ENCODE measurements at regions not wholly inside any gene's neighbourhood (a gene's known extent, or its start where the extent isn't known, plus 50 kb on each side); places are given as distances from the start of the nearest gene placed in this dataset.

DNA sequence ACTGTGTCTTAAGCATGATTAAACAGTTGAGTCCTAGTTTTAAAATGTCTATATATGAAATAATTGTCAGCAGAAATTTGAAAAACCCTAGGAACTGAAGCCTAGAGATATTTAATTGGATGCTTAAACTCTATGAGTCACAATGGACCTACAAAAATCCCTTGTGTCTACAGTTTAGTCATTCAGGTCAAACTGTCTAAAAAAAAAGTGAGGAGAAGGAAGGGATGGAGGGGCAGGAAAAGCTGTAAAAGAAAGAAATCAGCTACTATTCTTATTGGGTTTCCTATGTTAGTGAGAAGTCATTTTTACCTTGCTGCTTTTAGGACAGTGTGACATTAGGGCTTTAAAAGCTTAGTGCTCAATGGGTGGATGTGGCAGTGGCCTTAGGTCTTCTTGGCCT lies 406.1 kb upstream of the FZD8 start:
- no peaks in the 10 kb centered on the region for H3K27me3 ChIP-seq (ENCODE audit: control insufficient read depth, insufficient read depth, low read length)
- no peaks in the 10 kb centered on the region for H3K36me3 ChIP-seq (ENCODE audit: control insufficient read depth, insufficient read depth, low read length)
- no peak overlapping the region for H3K27ac ChIP-seq (ENCODE audit: low read depth, low read length)
- no peak overlapping the region for H3K4me3 ChIP-seq (ENCODE audit: low read depth, low read length)
- H3K9ac ChIP-seq (ENCODE audit: low read length): no peak overlapping the region
- H3K9me3 ChIP-seq (ENCODE audit: control insufficient read depth, insufficient read depth, low read depth, low read length): no peaks in the 10 kb centered on the region
- H3K4me1 ChIP-seq (ENCODE audit: control insufficient read depth, insufficient read depth, low read length): no peaks in the 10 kb centered on the region

- H3K36me3 ChIP-seq (ENCODE audit: control insufficient read depth, insufficient read depth, low read length): no peaks in the 10 kb centered on the region
- no peak overlapping the region for H3K9ac ChIP-seq (ENCODE audit: low read length)
- H3K4me3 ChIP-seq (ENCODE audit: low read depth, low read length): no peak overlapping the region
- H3K27me3 ChIP-seq (ENCODE audit: control insufficient read depth, insufficient read depth, low read length): no peaks in the 10 kb centered on the region
- H3K9me3 ChIP-seq (ENCODE audit: control insufficient read depth, insufficient read depth, low read depth, low read length): no peaks in the 10 kb centered on the region
- no peaks in the 10 kb centered on the region for H3K4me1 ChIP-seq (ENCODE audit: control insufficient read depth, insufficient read depth, low read length)
- no peak overlapping the region for H3K27ac ChIP-seq (ENCODE audit: low read depth, low read length)
These were observed 400.0 kb upstream of the FZD8 start for GRCh38 chr10:36042135-36042534.

- no peaks in the 10 kb centered on the region for H3K9me3 ChIP-seq (ENCODE audit: control insufficient read depth, insufficient read depth, low read depth, low read length)
- H3K4me3 ChIP-seq (ENCODE audit: low read depth, low read length): no peak overlapping the region
- no peaks in the 10 kb centered on the region for H3K4me1 ChIP-seq (ENCODE audit: control insufficient read depth, insufficient read depth, low read length)
- no peaks in the 10 kb centered on the region for H3K27me3 ChIP-seq (ENCODE audit: control insufficient read depth, insufficient read depth, low read length)
- no peaks in the 10 kb centered on the region for H3K36me3 ChIP-seq (ENCODE audit: control insufficient read depth, insufficient read depth, low read length)
- no peak overlapping the region for H3K9ac ChIP-seq (ENCODE audit: low read length)
- H3K27ac ChIP-seq (ENCODE audit: low read depth, low read length): no peak overlapping the region
These were observed 396.3 kb upstream of the FZD8 start for GRCh38 chr10:36038316-36038955.

- Histone ChIP-seq H3K36me3 (ENCODE audit: control insufficient read depth, insufficient read depth, low read length) (no peaks in the 10 kb centered on the region), H3K4me1 (ENCODE audit: control insufficient read depth, insufficient read depth, low read length) (no peaks in the 10 kb centered on the region), H3K9ac (ENCODE audit: low read length) (no peak overlapping the region), H3K4me3 (ENCODE audit: low read depth, low read length) (no peak overlapping the region), H3K27ac (ENCODE audit: low read depth, low read length) (no peak overlapping the region), H3K27me3 (ENCODE audit: control insufficient read depth, insufficient read depth, low read length) (no peaks in the 10 kb centered on the region; the same call in 1 of the 2 replicates), H3K9me3 (ENCODE audit: control insufficient read depth, insufficient read depth, low read depth, low read length) (no peaks in the 10 kb centered on the region)
These were observed 394.0 kb upstream of the FZD8 start for GRCh38 chr10:36036137-36036536.

GRCh38 chr10:36033808-36034207 lies 391.7 kb upstream of the FZD8 start:
- Histone ChIP-seq H3K27me3 (ENCODE audit: control insufficient read depth, insufficient read depth, low read length) (no peaks in the 10 kb centered on the region; the same call in 1 of the 2 replicates), H3K4me3 (ENCODE audit: low read depth, low read length) (no peak overlapping the region), H3K9me3 (ENCODE audit: control insufficient read depth, insufficient read depth, low read depth, low read length) (no peaks in the 10 kb centered on the region), H3K36me3 (ENCODE audit: control insufficient read depth, insufficient read depth, low read length) (no peaks in the 10 kb centered on the region), H3K27ac (ENCODE audit: low read depth, low read length) (no peak overlapping the region), H3K4me1 (ENCODE audit: control insufficient read depth, insufficient read depth, low read length) (no peaks in the 10 kb centered on the region), H3K9ac (ENCODE audit: low read length) (no peak overlapping the region)

DNA sequence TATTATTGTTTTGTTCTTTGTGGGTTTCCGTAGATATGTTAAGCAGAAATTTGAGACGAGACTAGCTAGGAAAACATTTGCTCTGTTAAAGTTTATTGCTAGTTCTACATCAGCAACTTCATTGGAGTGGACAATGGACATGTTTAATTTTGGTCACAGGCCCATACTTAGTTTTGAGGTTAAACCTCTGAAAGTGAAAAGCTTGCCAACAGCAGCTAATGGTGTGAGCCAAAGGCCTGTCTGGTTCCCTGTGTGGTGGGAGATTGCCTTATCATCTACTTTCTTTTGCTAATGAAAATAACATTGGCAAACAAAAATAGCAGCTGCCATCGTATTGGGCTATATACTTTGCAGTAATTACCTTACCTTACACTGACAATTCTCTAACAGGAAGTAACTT lies 388.4 kb upstream of the FZD8 start:
- Histone ChIP-seq H3K9ac (ENCODE audit: low read length) (no peak overlapping the region), H3K36me3 (ENCODE audit: control insufficient read depth, insufficient read depth, low read length) (no peaks in the 10 kb centered on the region), H3K4me3 (ENCODE audit: low read depth, low read length) (no peak overlapping the region), H3K9me3 (ENCODE audit: control insufficient read depth, insufficient read depth, low read depth, low read length) (no peaks in the 10 kb centered on the region), H3K27me3 (ENCODE audit: control insufficient read depth, insufficient read depth, low read length) (no peaks in the 10 kb centered on the region; the same call in 1 of the 2 replicates), H3K27ac (ENCODE audit: low read depth, low read length) (no peak overlapping the region), H3K4me1 (ENCODE audit: control insufficient read depth, insufficient read depth, low read length) (no peaks in the 10 kb centered on the region)

GRCh38 chr10:36026656-36027390 lies 384.7 kb upstream of the FZD8 start:
- no peak overlapping the region for H3K9ac ChIP-seq (ENCODE audit: low read length)
- no peak overlapping the region for H3K4me3 ChIP-seq (ENCODE audit: low read depth, low read length)
- H3K9me3 ChIP-seq (ENCODE audit: control insufficient read depth, insufficient read depth, low read depth, low read length): no peaks in the 10 kb centered on the region
- H3K36me3 ChIP-seq (ENCODE audit: control insufficient read depth, insufficient read depth, low read length): no peaks in the 10 kb centered on the region
- no peak overlapping the region for H3K27ac ChIP-seq (ENCODE audit: low read depth, low read length)
- H3K27me3 ChIP-seq (ENCODE audit: control insufficient read depth, insufficient read depth, low read length): no peaks in the 10 kb centered on the region
- no peaks in the 10 kb centered on the region; the same call in 1 of the 2 replicates for H3K4me1 ChIP-seq (ENCODE audit: control insufficient read depth, insufficient read depth, low read length)

DNA sequence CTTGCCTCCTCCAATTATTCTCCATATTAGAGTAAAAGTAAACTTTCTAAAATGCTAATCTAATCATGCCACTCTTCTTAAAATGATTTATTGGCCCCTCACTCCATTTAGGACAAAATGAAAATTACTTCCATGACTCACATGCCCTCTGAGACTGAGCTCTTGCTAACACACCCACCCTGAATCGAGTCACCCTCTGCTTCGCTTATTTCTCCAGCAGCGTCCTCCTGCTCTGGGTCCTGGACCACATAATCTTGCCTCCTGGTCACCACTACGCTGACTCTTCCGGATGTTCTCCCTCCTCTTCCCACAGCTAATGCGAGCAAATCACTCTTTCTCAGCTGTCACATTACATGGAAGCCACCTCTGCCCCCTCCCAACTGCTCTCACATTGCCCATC lies 384.0 kb upstream of the FZD8 start:
- Histone ChIP-seq H3K9ac (ENCODE audit: low read length) (no peak overlapping the region), H3K4me1 (ENCODE audit: control insufficient read depth, insufficient read depth, low read length) (no peaks in the 10 kb centered on the region; the same call in 1 of the 2 replicates), H3K36me3 (ENCODE audit: control insufficient read depth, insufficient read depth, low read length) (no peaks in the 10 kb centered on the region), H3K4me3 (ENCODE audit: low read depth, low read length) (no peak overlapping the region), H3K9me3 (ENCODE audit: control insufficient read depth, insufficient read depth, low read depth, low read length) (no peaks in the 10 kb centered on the region), H3K27ac (ENCODE audit: low read depth, low read length) (no peak overlapping the region), H3K27me3 (ENCODE audit: control insufficient read depth, insufficient read depth, low read length) (no peaks in the 10 kb centered on the region)

GRCh38 chr10:36023939-36024338 lies 381.8 kb upstream of the FZD8 start:
- Histone ChIP-seq H3K4me3 (ENCODE audit: low read depth, low read length) (no peak overlapping the region), H3K4me1 (ENCODE audit: control insufficient read depth, insufficient read depth, low read length) (peaks cover 3% of the 10 kb centered on the region; the same call in 1 of the 2 replicates), H3K9me3 (ENCODE audit: control insufficient read depth, insufficient read depth, low read depth, low read length) (no peaks in the 10 kb centered on the region), H3K27ac (ENCODE audit: low read depth, low read length) (no peak overlapping the region), H3K27me3 (ENCODE audit: control insufficient read depth, insufficient read depth, low read length) (no peaks in the 10 kb centered on the region), H3K9ac (ENCODE audit: low read length) (no peak overlapping the region), H3K36me3 (ENCODE audit: control insufficient read depth, insufficient read depth, low read length) (no peaks in the 10 kb centered on the region)

DNA sequence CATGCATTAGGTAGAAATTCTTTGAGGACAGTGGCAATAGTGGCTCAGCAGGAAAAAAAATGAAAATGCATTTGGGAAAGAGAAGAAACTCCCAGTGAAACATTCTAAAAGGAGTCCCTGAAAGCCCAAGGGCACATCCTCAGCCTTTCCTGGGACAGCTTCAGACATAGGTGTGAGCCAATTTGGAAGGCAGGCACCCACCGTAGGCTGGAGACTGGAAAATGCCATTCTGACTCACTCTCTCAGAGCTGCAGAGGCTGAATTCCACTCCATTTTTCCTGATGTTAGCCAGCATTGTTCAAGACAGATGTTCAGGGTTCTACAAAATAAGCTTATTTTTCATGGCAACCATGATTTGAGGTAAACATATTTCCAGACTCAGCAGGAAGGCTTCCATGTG lies 379.0 kb upstream of the FZD8 start:
- Histone ChIP-seq H3K27ac (ENCODE audit: low read depth, low read length) (no peak overlapping the region), H3K4me1 (ENCODE audit: control insufficient read depth, insufficient read depth, low read length) (peaks cover 6% of the 10 kb centered on the region; the same call in 1 of the 2 replicates), H3K9ac (ENCODE audit: low read length) (no peak overlapping the region), H3K9me3 (ENCODE audit: control insufficient read depth, insufficient read depth, low read depth, low read length) (no peaks in the 10 kb centered on the region), H3K27me3 (ENCODE audit: control insufficient read depth, insufficient read depth, low read length) (no peaks in the 10 kb centered on the region), H3K4me3 (ENCODE audit: low read depth, low read length) (no peak overlapping the region), H3K36me3 (ENCODE audit: control insufficient read depth, insufficient read depth, low read length) (no peaks in the 10 kb centered on the region)

DNA sequence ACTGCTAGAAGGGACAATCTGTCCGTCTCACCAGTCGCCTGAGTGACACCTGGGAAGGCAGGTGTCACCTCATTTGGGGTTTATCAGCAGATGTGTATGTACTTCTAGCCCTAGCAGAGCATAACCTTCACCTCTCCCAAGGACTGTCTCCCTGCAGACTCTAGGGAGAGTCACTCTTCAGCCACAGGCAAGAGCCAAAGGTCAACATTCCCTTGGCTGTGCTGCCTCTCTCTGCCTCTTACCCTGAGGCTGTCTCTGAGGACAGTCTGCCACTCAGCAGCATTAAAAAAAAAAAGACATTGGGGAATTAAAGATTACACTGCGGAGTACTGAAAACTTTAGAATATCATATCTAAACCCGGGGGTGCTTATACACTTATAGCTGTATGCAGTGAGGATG lies 377.7 kb upstream of the FZD8 start:
- Histone ChIP-seq H3K36me3 (ENCODE audit: control insufficient read depth, insufficient read depth, low read length) (no peaks in the 10 kb centered on the region), H3K9ac (ENCODE audit: low read length) (no peak overlapping the region), H3K4me1 (ENCODE audit: control insufficient read depth, insufficient read depth, low read length) (peaks cover 6% of the 10 kb centered on the region; the same call in 1 of the 2 replicates), H3K27ac (ENCODE audit: low read depth, low read length) (no peak overlapping the region), H3K4me3 (ENCODE audit: low read depth, low read length) (no peak overlapping the region), H3K27me3 (ENCODE audit: control insufficient read depth, insufficient read depth, low read length) (no peaks in the 10 kb centered on the region), H3K9me3 (ENCODE audit: control insufficient read depth, insufficient read depth, low read depth, low read length) (no peaks in the 10 kb centered on the region)

All from HUES6 (cell line).